ENCODE measurements at regions not wholly inside any gene's neighbourhood (a gene's known extent, or its start where the extent isn't known, plus 50 kb on each side); places are given as distances from the start of the nearest gene placed in this dataset.

GRCh38 chr5:20500546-20500945, 512.5 kb upstream of the CDH18 start:
- ATAC-seq (no peak), DNase-seq (ENCODE audit: low spot score) (no peak), FAIRE-seq (no peak)
- Histone ChIP-seq H3K4me2 (ENCODE audit: low read depth, low read length) (no peak overlapping the region), H3K36me3 (replicated peaks in 1 of 2; ENCODE audit: control insufficient read depth in 1 of 2, insufficient read depth in 2 of 2, low read length in 2 of 2) (no peaks in the 10 kb centered on the region), H3K9ac (ENCODE audit: insufficient read depth, low read depth, low read length) (no peak overlapping the region), H3K27me3 (ENCODE audit: control insufficient read depth in 1 of 2, insufficient read depth in 2 of 2, low read length in 2 of 2) (no peaks in the 10 kb centered on the region; a peak in 1 of 5 replicates), H2AFZ (ENCODE audit: low read length) (no peak overlapping the region), H4K20me1 (ENCODE audit: insufficient read depth, low read length) (no peaks in the 10 kb centered on the region), H3K4me1 (ENCODE audit: insufficient read depth, low read length) (peaks cover 12% of the 10 kb centered on the region), H3K27ac (ENCODE audit: extremely low read length, insufficient read depth, low read length) (no peak overlapping the region), H3K9me3 (ENCODE audit: low read length) (no peaks in the 10 kb centered on the region), H3K4me3 (replicated peaks in 1 of 3; ENCODE audit: insufficient read depth in 1 of 3, low read depth in 2 of 3, low read length in 3 of 3) (no peak overlapping the region), H3K79me2 (ENCODE audit: insufficient read depth, low read length) (no peaks in the 10 kb centered on the region)
- in situ Hi-C loops (cut with HindIII; ENCODE audit: extremely low pct_ligation_motif_present, low pct_unique_long_range_greater_than_20kb): no loop called here
- 2% methylated on average over 2 of the region's 2 CpGs for WGBS (ENCODE audit: low lambda C conversion rate)
- ChIA-PET POLR2A (no interaction called here), CTCF (ENCODE audit: low intra/inter-chr PET ratio, low total read pairs) (no interaction called here)
- no TSS peak for BruUV-seq (replicated peaks)
- TF ChIP-seq DPF2 (CRISPR knock-in tag; IDR thresholded peaks at IDR 0.05; ENCODE audit: borderline replicate concordance, low read depth) (no peak), MAFF (IDR thresholded peaks at IDR 0.05; ENCODE audit: low read depth, low read length) (no peak), THAP8 (CRISPR knock-in tag; IDR thresholded peaks at IDR 0.05; ENCODE audit: borderline replicate concordance) (no peak), CAMTA2 (CRISPR knock-in tag; IDR thresholded peaks at IDR 0.05; ENCODE audit: borderline replicate concordance) (no peak), TAF1 (CRISPR knock-in tag; IDR thresholded peaks at IDR 0.05) (no peak), ZNF17 (CRISPR knock-in tag; IDR thresholded peaks at IDR 0.05) (no peak), ZBTB1 (CRISPR knock-in tag; IDR thresholded peaks at IDR 0.05; ENCODE audit: borderline replicate concordance) (no peak), NFKBIZ (CRISPR knock-in tag; IDR thresholded peaks at IDR 0.05) (no peak), ZHX1 (CRISPR knock-in tag; IDR thresholded peaks at IDR 0.05; ENCODE audit: low read depth) (no peak), ZNF234 (CRISPR knock-in tag; conservative IDR thresholded peaks at IDR 0.05) (no peak), MLLT10 (CRISPR knock-in tag; IDR thresholded peaks at IDR 0.05) (no peak), KLF15 (CRISPR knock-in tag; IDR thresholded peaks at IDR 0.05; ENCODE audit: borderline replicate concordance) (no peak), ZIK1 (CRISPR knock-in tag; IDR thresholded peaks at IDR 0.05; ENCODE audit: borderline replicate concordance, low read depth) (no peak), ZNF343 (CRISPR knock-in tag; IDR thresholded peaks at IDR 0.05) (no peak), ZBTB14 (CRISPR knock-in tag; IDR thresholded peaks at IDR 0.05) (no peak), ZNF34 (CRISPR knock-in tag; IDR thresholded peaks at IDR 0.05; ENCODE audit: borderline replicate concordance) (no peak), FOXP1 (IDR thresholded peaks at IDR 0.05) (no peak), FOXP1 (CRISPR knock-in tag; IDR thresholded peaks at IDR 0.05) (no peak)
- intact Hi-C loops (cut with micrococcal nuclease; ENCODE audit: unreplicated experiment): no loop called here
